ENCODE measurements at regions not wholly inside any gene's neighbourhood (a gene's known extent, or its start where the extent isn't known, plus 50 kb on each side); places are given as distances from the start of the nearest gene placed in this dataset.
"Not testable (repeated sequence)": the region's sequence is repeated elsewhere in the genome, so short reads cannot be mapped to it uniquely, and the experiment has no call there.

DNA sequence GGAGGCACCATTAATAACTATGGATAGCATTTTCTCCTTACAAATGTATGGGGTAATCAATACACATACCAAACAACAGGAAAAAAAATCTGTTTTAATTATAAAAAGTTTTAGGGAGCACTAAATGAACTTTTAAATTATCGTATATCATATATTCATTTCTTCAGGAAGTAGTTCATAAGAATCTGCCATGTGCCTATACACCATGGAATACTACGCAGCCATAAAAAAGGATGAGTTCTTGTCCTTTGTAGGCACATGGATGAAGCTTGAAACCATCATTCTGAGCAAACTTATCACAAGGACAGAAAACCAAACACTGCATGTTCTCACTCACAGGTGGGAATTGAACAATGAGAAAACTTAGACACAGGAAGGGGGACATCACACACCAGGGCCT is 162.1 kb upstream of the RASA1 start:
- DNase-seq (ENCODE audit: low read depth): no peak

DNA sequence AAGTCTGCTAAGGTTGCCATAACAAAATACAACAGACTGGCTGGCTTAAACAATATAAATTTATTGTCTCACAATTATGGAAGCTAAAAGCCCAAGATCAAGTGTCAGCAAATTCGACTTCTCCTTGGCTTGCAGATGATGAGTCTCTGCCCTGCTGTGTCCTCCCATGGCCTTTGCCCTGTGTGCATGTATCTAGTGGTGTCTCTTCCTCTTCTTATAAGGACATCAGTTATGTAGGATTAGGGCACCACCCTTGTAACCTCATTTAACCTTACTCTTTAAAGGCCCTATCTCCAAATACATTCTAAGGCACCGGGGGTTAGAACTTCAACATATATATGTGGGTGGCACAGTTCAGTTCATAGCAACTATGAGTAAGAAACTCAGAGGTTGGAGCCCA is 157.9 kb upstream of the RASA1 start:
- DNase-seq (ENCODE audit: low read depth): no peak

GRCh38 chr5:87110721-87111120 is 157.0 kb upstream of the RASA1 start:
- no peak for DNase-seq (ENCODE audit: low read depth)

- no peak for DNase-seq (ENCODE audit: low read depth)
Measured at GRCh38 chr5:87113861-87114260, 153.8 kb upstream of the RASA1 start.

DNA sequence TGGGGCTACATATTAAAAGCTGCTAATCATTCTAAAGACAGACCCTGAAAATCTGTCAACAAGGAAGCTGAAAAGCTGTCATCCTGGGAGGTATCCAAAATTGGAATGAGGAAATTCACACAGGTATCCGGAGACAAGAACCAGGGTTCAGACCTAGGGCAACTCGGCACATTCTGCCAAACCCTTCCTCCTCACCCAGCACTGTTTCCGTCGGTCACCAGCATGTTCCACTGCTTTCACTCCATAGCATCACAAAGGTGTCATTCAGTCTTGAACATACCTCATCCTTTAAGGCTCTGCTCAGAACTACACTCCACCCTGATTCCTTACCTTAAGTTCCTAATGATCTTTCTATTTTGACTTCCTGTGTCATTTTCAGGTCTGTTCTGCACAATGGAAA is 153.1 kb upstream of the RASA1 start:
- no peak for DNase-seq (ENCODE audit: low read depth)

GRCh38 chr5:87115839-87116364 is 151.8 kb upstream of the RASA1 start:
- no peak for DNase-seq (ENCODE audit: low read depth)

- no peak for DNase-seq (ENCODE audit: low read depth)
Measured at GRCh38 chr5:87116825-87117512, 150.7 kb upstream of the RASA1 start.

GRCh38 chr5:87119588-87119987 is 148.1 kb upstream of the RASA1 start:
- DNase-seq (ENCODE audit: low read depth): no peak

GRCh38 chr5:87120518-87121303 is 147.0 kb upstream of the RASA1 start:
- no peak for DNase-seq (ENCODE audit: low read depth)

GRCh38 chr5:87121304-87122150 is 146.2 kb upstream of the RASA1 start:
- peak; percentile 8 for DNase-seq (ENCODE audit: low read depth)

GRCh38 chr5:87122151-87122977 is 145.3 kb upstream of the RASA1 start:
- no peak for DNase-seq (ENCODE audit: low read depth)

DNA sequence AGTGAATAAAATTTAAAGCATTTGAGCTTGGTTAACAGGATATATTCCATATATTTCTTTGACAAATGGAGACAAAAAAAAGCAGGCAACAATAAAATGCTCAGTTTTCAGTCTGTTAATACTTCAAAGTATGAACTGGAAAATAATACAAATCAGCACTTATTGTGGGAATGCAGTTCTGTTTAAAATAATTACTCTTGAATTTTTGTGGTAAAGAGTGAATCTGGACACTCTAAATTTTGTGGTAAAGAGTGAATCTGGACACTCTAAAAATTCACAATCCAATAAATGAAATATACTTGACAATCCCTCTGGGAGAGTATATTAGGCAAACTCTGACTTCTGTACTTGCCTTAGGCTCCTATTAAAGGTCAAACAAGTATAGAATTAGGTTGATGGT is 141.9 kb upstream of the RASA1 start:
- DNase-seq (ENCODE audit: low read depth): no peak

GRCh38 chr5:87126869-87127268 is 140.8 kb upstream of the RASA1 start:
- DNase-seq (ENCODE audit: low read depth): no peak

DNA sequence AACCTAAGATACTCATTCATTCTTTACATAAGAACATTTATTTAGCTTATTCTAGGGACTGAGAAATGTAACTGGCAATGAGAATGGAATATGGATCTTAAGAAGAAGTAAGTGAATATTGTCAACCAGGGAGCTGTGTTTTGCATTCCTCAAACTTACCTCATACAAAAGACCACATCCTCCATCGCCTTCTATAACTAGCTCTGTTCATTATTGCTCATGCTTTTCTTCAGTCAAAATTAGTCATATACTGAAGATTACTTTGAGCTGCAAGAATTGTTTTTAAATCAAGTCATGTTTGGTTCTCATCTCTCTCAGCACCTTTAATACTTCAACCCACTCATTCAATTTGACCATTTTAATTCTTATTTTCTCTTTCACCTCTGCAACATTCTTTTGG is 140.3 kb upstream of the RASA1 start:
- no peak for DNase-seq (ENCODE audit: low read depth)

- DNase-seq (ENCODE audit: low read depth): no peak
Measured at GRCh38 chr5:87127956-87128687, 139.6 kb upstream of the RASA1 start.

GRCh38 chr5:87129046-87129445 is 138.6 kb upstream of the RASA1 start:
- no peak for DNase-seq (ENCODE audit: low read depth)

GRCh38 chr5:87132696-87133095 is 135.0 kb upstream of the RASA1 start:
- no peak for DNase-seq (ENCODE audit: low read depth)

GRCh38 chr5:87134513-87134912 is 133.2 kb upstream of the RASA1 start:
- not testable (repeated sequence) for DNase-seq (ENCODE audit: low read depth)

GRCh38 chr5:87136096-87136495 is 131.6 kb upstream of the RASA1 start:
- no peak for DNase-seq (ENCODE audit: low read depth)

DNA sequence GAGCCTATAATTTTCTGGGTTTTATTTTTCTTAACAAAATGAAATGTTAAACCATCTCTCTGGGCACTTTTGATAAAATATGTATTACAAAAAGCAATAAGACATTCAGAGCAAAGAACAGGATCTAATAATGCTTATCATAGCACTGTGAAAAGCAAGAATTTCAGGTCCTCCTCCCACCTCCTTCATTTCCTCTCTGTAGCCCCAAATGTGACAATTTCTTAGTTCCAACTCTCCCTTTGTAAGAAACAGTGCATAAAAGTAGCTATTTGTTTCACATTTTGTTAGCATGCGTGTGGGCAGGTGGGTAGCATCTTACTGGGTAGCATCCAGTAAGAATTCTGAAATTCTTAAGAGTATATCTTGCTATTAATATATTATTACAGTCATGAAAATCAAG is 130.9 kb upstream of the RASA1 start:
- DNase-seq (ENCODE audit: low read depth): no peak

GRCh38 chr5:87137283-87137682 is 130.4 kb upstream of the RASA1 start:
- no peak for DNase-seq (ENCODE audit: low read depth)
